ENCODE measurements at regions not wholly inside any gene's neighbourhood (a gene's known extent, or its start where the extent isn't known, plus 50 kb on each side); places are given as distances from the start of the nearest gene placed in this dataset.

DNA sequence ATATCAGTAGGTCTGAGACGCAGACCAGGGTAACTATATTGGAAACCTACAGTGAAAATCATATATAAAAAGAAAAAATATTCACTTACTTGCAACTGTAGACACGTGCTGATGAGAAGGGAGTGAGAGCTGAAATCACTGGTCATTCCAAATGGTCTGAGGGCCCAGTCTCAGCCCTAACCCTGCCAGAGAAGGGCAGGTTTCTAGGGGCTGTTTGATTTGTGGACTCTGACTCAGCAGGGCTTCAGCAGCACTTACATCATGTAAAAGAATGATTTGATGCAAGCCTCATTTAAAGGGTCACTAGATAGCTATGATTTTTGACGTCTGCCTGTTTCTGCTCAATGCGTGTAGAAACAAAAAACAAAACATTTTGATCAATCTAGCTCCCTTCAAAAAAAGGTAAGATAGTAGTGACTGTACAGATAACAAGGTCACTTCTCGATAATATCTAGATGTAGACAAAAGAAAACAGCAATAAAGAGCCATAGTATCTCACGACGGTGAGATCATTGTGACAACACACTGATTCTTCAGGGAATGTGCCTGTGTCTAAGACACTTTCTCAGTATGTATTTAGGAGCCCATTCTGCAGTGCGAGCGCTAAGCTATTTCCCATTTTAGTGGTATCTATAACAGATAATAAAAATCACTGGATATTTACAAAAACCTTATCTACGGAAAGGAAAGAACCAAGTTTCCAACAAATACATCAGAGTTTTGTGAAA is 307.2 kb downstream of the HIVEP2 start:
- DNase-seq (ENCODE audit: low read depth, low spot score), result no peak
- ChIA-PET POLR2A (no interaction called here), CTCF (interaction anchor here (1.2 kb wide), 1 partner anchor 33 kb away, joined by 3 read pairs; no protein-coding TSS in a partner anchor), SMC1A (ENCODE audit: uncharacterized antibody, unreplicated experiment) (no interaction called here), RAD21 (ENCODE audit: unreplicated experiment) (no interaction called here)
- no peak for TF ChIP-seq IKZF1 (conservative IDR thresholded peaks at IDR 0.05)
- no peak for TF ChIP-seq RUNX3 (IDR thresholded peaks at IDR 0.05; ENCODE audit: low read length)
- no peak for TF ChIP-seq LARP7 (IDR thresholded peaks at IDR 0.05)
- no peak for TF ChIP-seq MYC (IDR thresholded peaks at IDR 0.05; ENCODE audit: insufficient read depth, insufficient read length, insufficient replicate concordance, low read length, severe bottlenecking)
- TF ChIP-seq, protein P1, sequence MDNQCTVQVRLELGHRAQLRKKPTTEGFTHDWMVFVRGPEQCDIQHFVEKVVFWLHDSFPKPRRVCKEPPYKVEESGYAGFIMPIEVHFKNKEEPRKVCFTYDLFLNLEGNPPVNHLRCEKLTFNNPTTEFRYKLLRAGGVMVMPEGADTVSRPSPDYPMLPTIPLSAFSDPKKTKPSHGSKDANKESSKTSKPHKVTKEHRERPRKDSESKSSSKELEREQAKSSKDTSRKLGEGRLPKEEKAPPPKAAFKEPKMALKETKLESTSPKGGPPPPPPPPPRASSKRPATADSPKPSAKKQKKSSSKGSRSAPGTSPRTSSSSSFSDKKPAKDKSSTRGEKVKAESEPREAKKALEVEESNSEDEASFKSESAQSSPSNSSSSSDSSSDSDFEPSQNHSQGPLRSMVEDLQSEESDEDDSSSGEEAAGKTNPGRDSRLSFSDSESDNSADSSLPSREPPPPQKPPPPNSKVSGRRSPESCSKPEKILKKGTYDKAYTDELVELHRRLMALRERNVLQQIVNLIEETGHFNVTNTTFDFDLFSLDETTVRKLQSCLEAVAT (IDR thresholded peaks at IDR 0.05), result no peak
- TF ChIP-seq NR2C1 (IDR thresholded peaks at IDR 0.05), result no peak
- TF ChIP-seq POLR2AphosphoS5 (IDR thresholded peaks at IDR 0.05; ENCODE audit: low read length), result no peak
- H3K27ac ChIP-seq (ENCODE audit: control insufficient read depth, insufficient read depth), result no peak overlapping the region
- H3K4me2 ChIP-seq (ENCODE audit: control insufficient read depth, insufficient read depth), result no peak overlapping the region
- no peaks in the 10 kb centered on the region for H3K9me3 ChIP-seq (replicated peaks; ENCODE audit: control insufficient read depth, insufficient read depth, low read length)
- in situ Hi-C loops (cut with MboI) (no loop called here), intact Hi-C loops (cut with micrococcal nuclease; ENCODE audit: unreplicated experiment) (no loop called here)
- H3K27me3 ChIP-seq (replicated peaks in 1 of 2; ENCODE audit: control insufficient read depth in 2 of 2, insufficient read depth in 2 of 2, low read length in 1 of 2), result no peaks in the 10 kb centered on the region; a peak in 1 of 4 replicates
- no peak overlapping the region for H3K9ac ChIP-seq (ENCODE audit: control insufficient read depth, insufficient read depth, low read length)
- ATAC-seq, result no peak
- H2AFZ ChIP-seq (ENCODE audit: control insufficient read depth, low read depth, low read length), result no peak overlapping the region
- WGBS (ENCODE audit: insufficient coverage, insufficient replicate concordance, low lambda C conversion rate, missing lambda C conversion rate), result 49% methylated on average over 10 of the region's 10 CpGs
- H3K4me3 ChIP-seq, result no peak overlapping the region
- no peaks in the 10 kb centered on the region for H3K4me1 ChIP-seq (ENCODE audit: control insufficient read depth, insufficient read depth, low read length)
- no peaks in the 10 kb centered on the region for H3K36me3 ChIP-seq (ENCODE audit: control insufficient read depth in 2 of 2, insufficient read depth in 2 of 2, low read length in 1 of 2)
- no peak for FAIRE-seq
- H4K20me1 ChIP-seq (ENCODE audit: control insufficient read depth, insufficient read depth), result no peaks in the 10 kb centered on the region
- no peaks in the 10 kb centered on the region for H3K79me2 ChIP-seq (ENCODE audit: control insufficient read depth, insufficient read depth, low read length)
- no TSS peak for BruUV-seq (replicated peaks)

Measured in GM12878 (cell line).